ENCODE measurements at regions not wholly inside any gene's neighbourhood (a gene's known extent, or its start where the extent isn't known, plus 50 kb on each side); places are given as distances from the start of the nearest gene placed in this dataset.
"Not testable (repeated sequence)": the region's sequence is repeated elsewhere in the genome, so short reads cannot be mapped to it uniquely, and the experiment has no call there.

DNA sequence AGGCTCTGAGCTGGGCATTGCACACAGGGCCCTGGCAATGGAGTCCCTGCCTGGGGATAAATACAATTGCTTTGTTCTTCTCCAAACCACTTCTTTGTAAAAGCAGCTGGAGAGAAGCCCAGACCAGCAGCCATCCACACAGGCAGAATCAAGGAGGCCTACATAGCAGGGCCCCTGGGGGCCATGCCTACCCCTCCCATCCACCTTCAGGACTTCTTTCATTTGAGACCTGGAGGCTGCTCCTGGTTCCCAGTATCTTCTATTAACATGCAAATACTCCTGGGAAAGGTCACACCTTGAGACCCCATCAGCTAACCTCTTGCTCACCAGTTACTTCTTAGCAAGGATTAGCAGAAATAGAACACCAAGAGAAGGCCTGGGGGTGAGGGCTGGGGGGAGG lies 511.1 kb downstream of the SOX6 start:
- H3K9me3 ChIP-seq: no peaks in the 10 kb centered on the region
- no peak overlapping the region for H3K27ac ChIP-seq
- TF ChIP-seq POLR2AphosphoS5 (IDR thresholded peaks at IDR 0.05): no peak
- TF ChIP-seq, protein P1, sequence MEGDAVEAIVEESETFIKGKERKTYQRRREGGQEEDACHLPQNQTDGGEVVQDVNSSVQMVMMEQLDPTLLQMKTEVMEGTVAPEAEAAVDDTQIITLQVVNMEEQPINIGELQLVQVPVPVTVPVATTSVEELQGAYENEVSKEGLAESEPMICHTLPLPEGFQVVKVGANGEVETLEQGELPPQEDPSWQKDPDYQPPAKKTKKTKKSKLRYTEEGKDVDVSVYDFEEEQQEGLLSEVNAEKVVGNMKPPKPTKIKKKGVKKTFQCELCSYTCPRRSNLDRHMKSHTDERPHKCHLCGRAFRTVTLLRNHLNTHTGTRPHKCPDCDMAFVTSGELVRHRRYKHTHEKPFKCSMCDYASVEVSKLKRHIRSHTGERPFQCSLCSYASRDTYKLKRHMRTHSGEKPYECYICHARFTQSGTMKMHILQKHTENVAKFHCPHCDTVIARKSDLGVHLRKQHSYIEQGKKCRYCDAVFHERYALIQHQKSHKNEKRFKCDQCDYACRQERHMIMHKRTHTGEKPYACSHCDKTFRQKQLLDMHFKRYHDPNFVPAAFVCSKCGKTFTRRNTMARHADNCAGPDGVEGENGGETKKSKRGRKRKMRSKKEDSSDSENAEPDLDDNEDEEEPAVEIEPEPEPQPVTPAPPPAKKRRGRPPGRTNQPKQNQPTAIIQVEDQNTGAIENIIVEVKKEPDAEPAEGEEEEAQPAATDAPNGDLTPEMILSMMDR (IDR thresholded peaks at IDR 0.05 in 8 of 11, conservative IDR thresholded peaks at IDR 0.05 in 3 of 11): no peak
- no peak for TF ChIP-seq POLR2A (IDR thresholded peaks at IDR 0.05)
- no peaks in the 10 kb centered on the region for H3K36me3 ChIP-seq
- H3K27me3 ChIP-seq (replicated peaks in 1 of 7): no peaks in the 10 kb centered on the region
- intact Hi-C loops (cut with DNase I; ENCODE audit: low total_unique reads): no loop called here
- no peak overlapping the region for H3K4me3 ChIP-seq
- H3K4me1 ChIP-seq: peaks cover 0 to 3% (median 0%) of the 10 kb centered on the region in 6 donors
- DNase-seq: no peak

DNA sequence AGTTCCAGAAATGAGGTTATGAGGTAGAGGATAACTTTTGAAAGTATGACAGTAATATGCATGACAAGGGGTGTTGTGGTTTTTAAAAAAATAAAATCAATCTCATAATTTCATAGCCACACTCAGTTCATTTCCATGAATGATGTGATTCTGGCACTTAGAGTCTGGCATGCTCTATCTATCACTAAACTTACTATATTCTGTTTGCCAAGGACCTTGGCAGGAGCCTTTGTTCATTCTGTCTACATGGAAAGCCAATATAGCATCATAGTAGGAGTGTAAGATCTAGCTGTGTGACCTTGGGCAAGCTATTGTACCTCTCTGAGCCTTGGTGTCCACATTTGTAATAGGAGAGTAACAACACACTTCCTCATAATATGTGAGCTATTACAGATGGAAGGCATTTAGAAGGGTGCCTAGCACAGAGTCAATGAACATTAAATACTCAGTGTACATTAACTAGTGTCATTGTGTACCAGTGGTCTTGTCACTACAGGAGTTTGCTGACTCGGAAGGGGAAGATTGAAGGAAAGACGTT lies 507.6 kb downstream of the SOX6 start:
- Histone ChIP-seq H3K27me3 (replicated peaks in 1 of 7) (no peaks in the 10 kb centered on the region), H3K27ac (no peak overlapping the region), H3K9me3 (no peaks in the 10 kb centered on the region), H3K4me3 (no peak overlapping the region), H3K4me1 (no peaks in the 10 kb centered on the region), H3K36me3 (no peaks in the 10 kb centered on the region)
- intact Hi-C loops (cut with DNase I; ENCODE audit: low total_unique reads): no loop called here
- whole genome bisulfite sequencing, 5 donors: 66 to 87% (median 76%) methylated on average over 2 of the region's 2 CpGs
- no peak for DNase-seq
- no peak for TF ChIP-seq POLR2AphosphoS5 (IDR thresholded peaks at IDR 0.05)
- TF ChIP-seq POLR2A (IDR thresholded peaks at IDR 0.05): no peak
- TF ChIP-seq, protein P1 (IDR thresholded peaks at IDR 0.05 in 8 of 11, conservative IDR thresholded peaks at IDR 0.05 in 3 of 11): no peak

DNA sequence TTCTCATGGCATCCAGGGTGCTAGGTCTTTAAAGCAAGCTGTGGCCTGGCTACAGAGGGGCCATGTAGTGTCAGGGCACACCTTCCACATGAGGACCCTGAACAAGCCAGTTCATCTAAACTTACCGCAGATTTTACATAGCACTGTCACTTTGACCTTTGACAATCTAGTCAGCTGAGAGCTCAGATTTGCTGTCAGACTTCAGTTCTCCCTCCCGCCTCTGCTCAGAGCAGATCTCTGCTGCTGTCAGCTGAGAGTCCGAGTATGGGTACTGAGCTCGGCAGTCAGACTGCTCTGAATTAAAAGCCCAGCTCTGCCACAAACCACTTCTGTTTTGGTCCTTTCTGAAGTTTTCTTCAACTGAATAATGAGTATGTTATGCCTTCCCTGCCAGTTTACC lies 507.1 kb downstream of the SOX6 start:
- H3K27me3 ChIP-seq (replicated peaks in 1 of 7): no peaks in the 10 kb centered on the region
- TF ChIP-seq POLR2A (IDR thresholded peaks at IDR 0.05): no peak
- TF ChIP-seq, protein P1 (IDR thresholded peaks at IDR 0.05 in 8 of 11, conservative IDR thresholded peaks at IDR 0.05 in 3 of 11): no peak
- TF ChIP-seq POLR2AphosphoS5 (IDR thresholded peaks at IDR 0.05): no peak
- no peaks in the 10 kb centered on the region for H3K36me3 ChIP-seq
- DNase-seq: no peak
- H3K4me3 ChIP-seq: no peak overlapping the region
- WGBS, 5 donors: 64 to 91% (median 84%) methylated on average over 4 of the region's 4 CpGs
- H3K9me3 ChIP-seq: no peaks in the 10 kb centered on the region
- H3K27ac ChIP-seq: peak overlapping the region in 1 of 8 donors; percentile 27
- intact Hi-C loops (cut with DNase I; ENCODE audit: low total_unique reads): no loop called here
- H3K4me1 ChIP-seq: no peaks in the 10 kb centered on the region

DNA sequence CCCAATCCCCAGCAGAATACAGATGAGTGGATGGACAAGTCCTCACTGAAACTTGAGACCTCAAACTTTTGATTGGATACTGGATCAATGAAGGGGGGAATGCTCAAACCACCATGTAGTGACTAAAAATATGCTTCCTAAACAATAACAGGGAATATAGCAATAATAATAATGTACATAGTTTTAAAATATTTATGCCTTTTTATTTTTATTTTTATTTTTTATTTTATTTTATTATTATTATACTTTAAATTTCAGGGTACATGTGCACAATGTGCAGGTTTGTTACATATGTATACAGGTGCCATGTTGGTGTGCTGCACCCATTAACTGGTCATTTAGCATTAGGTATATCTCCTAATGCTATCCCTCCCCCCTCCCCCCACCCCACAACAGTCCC lies 506.0 kb downstream of the SOX6 start:
- peak overlapping the region in 1 of 8 donors; percentile 27 for H3K27ac ChIP-seq
- DNase-seq; H3K27me3 ChIP-seq (replicated peaks in 1 of 7); H3K36me3 ChIP-seq; intact Hi-C loops (cut with DNase I; ENCODE audit: low total_unique reads); H3K9me3 ChIP-seq; H3K4me3 ChIP-seq; H3K4me1 ChIP-seq: not testable (repeated sequence)

DNA sequence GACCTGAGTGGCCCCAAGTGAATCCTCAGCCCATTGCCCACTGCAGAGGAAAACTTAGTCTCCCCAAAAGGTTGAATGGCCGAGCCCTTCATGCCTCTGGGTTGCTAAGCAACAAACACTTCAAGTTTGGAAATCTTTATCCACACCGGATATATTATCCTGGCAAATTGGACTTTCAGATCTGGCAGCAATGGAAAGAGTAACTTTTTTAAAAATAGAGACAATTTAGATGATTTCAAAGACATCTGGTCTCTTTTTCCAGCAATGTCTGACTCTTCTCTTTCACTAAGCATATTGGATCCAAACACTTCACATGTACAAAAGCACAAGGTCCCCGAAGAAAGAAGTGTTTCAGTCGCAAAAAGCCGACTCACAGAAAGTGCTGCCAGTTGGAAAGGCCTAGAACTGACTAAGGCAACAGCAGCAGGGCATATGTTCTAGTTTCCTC lies 505.3 kb downstream of the SOX6 start:
- TF ChIP-seq POLR2AphosphoS5 (IDR thresholded peaks at IDR 0.05): no peak
- TF ChIP-seq, protein P1 (IDR thresholded peaks at IDR 0.05 in 8 of 11, conservative IDR thresholded peaks at IDR 0.05 in 3 of 11): no peak
- TF ChIP-seq POLR2A (IDR thresholded peaks at IDR 0.05): no peak
- Histone ChIP-seq H3K4me1 (no peaks in the 10 kb centered on the region), H3K36me3 (no peaks in the 10 kb centered on the region), H3K9me3 (no peaks in the 10 kb centered on the region), H3K27me3 (replicated peaks in 1 of 7) (no peaks in the 10 kb centered on the region), H3K4me3 (no peak overlapping the region), H3K27ac (peak overlapping the region; percentile 22 to 75 (median 46))
- intact Hi-C loops (cut with DNase I; ENCODE audit: low total_unique reads): no loop called here
- WGBS, 5 donors: 65 to 82% (median 73%) methylated on average over 5 of the region's 5 CpGs
- no peak for DNase-seq
